ENCODE measurements at regions not wholly inside any gene's neighbourhood (a gene's known extent, or its start where the extent isn't known, plus 50 kb on each side); places are given as distances from the start of the nearest gene placed in this dataset.

GRCh38 chr16:79298894-79299799 is 301.4 kb downstream of the MAF start:
- TF ChIP-seq CTCF (IDR thresholded peaks at IDR 0.05; ENCODE audit: poor library complexity, severe bottlenecking) (no peak), EP300 (conservative IDR thresholded peaks at IDR 0.05; ENCODE audit: poor library complexity, severe bottlenecking) (no peak), REST (IDR thresholded peaks at IDR 0.05; ENCODE audit: borderline replicate concordance) (no peak), POLR2AphosphoS5 (IDR thresholded peaks at IDR 0.05) (no peak), EZH2 (IDR thresholded peaks at IDR 0.05; ENCODE audit: borderline replicate concordance, insufficient read depth, low read length, poor library complexity, severe bottlenecking) (no peak), TAF1 (IDR thresholded peaks at IDR 0.05; ENCODE audit: low read depth) (no peak), SMC3 (conservative IDR thresholded peaks at IDR 0.05; ENCODE audit: poor library complexity) (no peak)

Data from neural cell (in vitro differentiated cells).